NB4 (cell line): ENCODE measurements at regions not wholly inside any gene's neighbourhood (a gene's known extent, or its start where the extent isn't known, plus 50 kb on each side); places are given as distances from the start of the nearest gene placed in this dataset.
"Not testable (repeated sequence)": the region's sequence is repeated elsewhere in the genome, so short reads cannot be mapped to it uniquely, and the experiment has no call there.

Experiments used
- DNase-seq: peaks from one replicate; pipeline ENCODE4 v3.0.0; 2010; ENCODE audit warnings: low read depth
- H3K4me3 ChIP-seq: one replicate; pipeline ENCODE4 v1.5.1; 2011; ENCODE audit warnings: mild to moderate bottlenecking, low read depth, low read length, moderate library complexity
- CTCF ChIP-seq: IDR thresholded peaks from one replicate; pipeline ENCODE4 v1.5.1; 2012; ENCODE audit warnings: low read depth, low read length
- MAX ChIP-seq: IDR thresholded peaks from 2 replicates; pipeline ENCODE4 v1.6.1; 2011; ENCODE audit warnings: low read depth, low read length
- MYC ChIP-seq: IDR thresholded peaks from 2 replicates; pipeline ENCODE4 v1.6.1; 2011; ENCODE audit warnings: low read depth, low read length
- POLR2A ChIP-seq: IDR thresholded peaks from 2 replicates; pipeline ENCODE4 v1.6.1; 2011; ENCODE audit warnings: mild to moderate bottlenecking; ENCODE audit not compliant: insufficient read length; ENCODE audit errors: extremely low read depth

GRCh38 chr4:177810220-177810619 lies 368.0 kb upstream of the AGA start:
- no peak for DNase-seq
- TF ChIP-seq MYC (no peak), MAX (no peak), CTCF (no peak), POLR2A (no peak)
- H3K4me3 ChIP-seq, result no peak overlapping the region

GRCh38 chr4:177818392-177818791 lies 376.2 kb upstream of the AGA start:
- DNase-seq, result not testable (repeated sequence)

GRCh38 chr4:177826973-177827372 lies 384.7 kb upstream of the AGA start:
- no peak overlapping the region for H3K4me3 ChIP-seq
- no peak for DNase-seq
- TF ChIP-seq MAX (no peak), CTCF (no peak), POLR2A (no peak), MYC (no peak)

More at GRCh38 chr4:177818392-177818791, 376.2 kb upstream of the AGA start:
- H3K4me3 ChIP-seq, result not testable (repeated sequence)

- DNase-seq, result no peak
- TF ChIP-seq MAX (no peak), MYC (no peak), POLR2A (no peak), CTCF (no peak)
- no peak overlapping the region for H3K4me3 ChIP-seq
These were observed 399.0 kb upstream of the AGA start for GRCh38 chr4:177841258-177841657.

GRCh38 chr4:177853229-177853628 lies 411.0 kb upstream of the AGA start:
- no peak for TF ChIP-seq CTCF
- H3K4me3 ChIP-seq, result no peak overlapping the region
- no peak for DNase-seq

GRCh38 chr4:177855507-177856197 lies 413.4 kb upstream of the AGA start:
- DNase-seq, result no peak
- TF ChIP-seq POLR2A (no peak), MAX (no peak), CTCF (no peak), MYC (no peak)

More at GRCh38 chr4:177855507-177856197, 413.4 kb upstream of the AGA start:
- H3K4me3 ChIP-seq, result no peak overlapping the region
